Panc1 (cell line): ENCODE measurements at regions not wholly inside any gene's neighbourhood (a gene's known extent, or its start where the extent isn't known, plus 50 kb on each side); places are given as distances from the start of the nearest gene placed in this dataset.

Source experiments
- ATAC-seq: fragments of 200-7000 bp; cut with Tn5 transposase; 2 replicates; pipeline ENCODE4 v1.9.1; 2020; ENCODE audit warnings: mild to moderate bottlenecking, moderate library complexity
- BruUV-seq: library from RNA; stranded (reverse); fragments of 400-500 nt; replicated peaks from 2 replicates; lab custom pipeline; 2021; lab: Mats Ljungman, UMichigan
- CTCF ChIA-PET: fragments of 300-600 bp; sonication (Branson Sonifier 250); formaldehyde crosslinking; loops from one replicate; lab custom pipeline; 2022; ENCODE audit warnings: antibody characterized with exemption; lab: Charles Lee
- POLR2A ChIA-PET: fragments of 300-600 bp; sonication (Branson Sonifier 250); formaldehyde crosslinking; loops from one replicate; lab custom pipeline; 2022; ENCODE audit warnings: antibody characterized with exemption; lab: Charles Lee
- DNase-seq: peaks from one replicate; pipeline ENCODE4 v3.0.0-alpha.2; 2010; ENCODE audit warnings: low read depth, low spot score
- H3K27ac ChIP-seq: 2 replicates; pipeline ENCODE4 v1.5.1; 2011; ENCODE audit warnings: mild to moderate bottlenecking, low read length, inconsistent platforms
- H3K27me3 ChIP-seq: fragments of 200-500 bp; sonication (Bioruptor generic); 2 replicates; pipeline ENCODE4 v1.6.0; 2014; ENCODE audit warnings: low read length, inconsistent platforms; ENCODE audit not compliant: control insufficient read depth, insufficient read depth
- H3K36me3 ChIP-seq: fragments of 200-500 bp; sonication (Bioruptor generic); 2 replicates; pipeline ENCODE4 v1.5.1; 2014; ENCODE audit warnings: inconsistent platforms, mild to moderate bottlenecking, low read length, moderate library complexity; ENCODE audit not compliant: control insufficient read depth, insufficient read depth
- H3K4me1 ChIP-seq: 2 replicates; pipeline ENCODE4 v1.5.1; 2011; ENCODE audit warnings: inconsistent platforms, mild to moderate bottlenecking, low read length, moderate library complexity; ENCODE audit not compliant: control insufficient read depth, insufficient read depth
- H3K4me3 ChIP-seq, 2 experiments: 2 replicates each; pipeline ENCODE4 v1.5.1; 2011 to 2012; ENCODE audit warnings: low read depth in 2 of 2, low read length in 2 of 2, mild to moderate bottlenecking in 2 of 2, inconsistent platforms in 1 of 2, moderate library complexity in 1 of 2
- H3K9me3 ChIP-seq: fragments of 200-500 bp; sonication (Bioruptor generic); 2 replicates; pipeline ENCODE4 v1.5.1; 2014; ENCODE audit warnings: low read depth, mild to moderate bottlenecking, inconsistent platforms, low read length, moderate library complexity; ENCODE audit not compliant: control insufficient read depth, insufficient read depth
- CTCF ChIP-seq: fragments of 450-650 bp; IDR thresholded peaks from 2 replicates; pipeline ENCODE4 v1.5.1; 2017; ENCODE audit warnings: mild to moderate bottlenecking
- POLR2AphosphoS5 ChIP-seq: IDR thresholded peaks from 2 replicates; pipeline ENCODE4 v1.6.1; 2012; ENCODE audit warnings: mild to moderate bottlenecking, low read depth, low read length, moderate library complexity
- REST ChIP-seq, 2 experiments: IDR thresholded peaks; 2 replicates each; pipeline ENCODE4 v1.6.1; 2011 to 2012; ENCODE audit warnings: low read depth in 2 of 2, control low read depth in 1 of 2, low read length in 1 of 2, mild to moderate bottlenecking in 1 of 2, moderate library complexity in 1 of 2; ENCODE audit not compliant: insufficient read depth in 1 of 2
- SIN3A ChIP-seq: IDR thresholded peaks from 2 replicates; pipeline ENCODE4 v1.6.1; 2012; ENCODE audit warnings: low read depth, mild to moderate bottlenecking, low read length, moderate library complexity, borderline replicate concordance; ENCODE audit not compliant: insufficient read depth
- TCF7L2 ChIP-seq: IDR thresholded peaks from 2 replicates; pipeline ENCODE4 v1.6.1; 2011; ENCODE audit warnings: mild to moderate bottlenecking, low read depth, low read length, inconsistent platforms
- in situ Hi-C: cut with HindIII; loops from 2 replicates; pipeline ENCODE4 v1.10.0; 2016; ENCODE audit warnings: low sequenced_read_pairs, low pct_unique_long_range_greater_than_20kb
- intact Hi-C: fragments of 100-400 bp; cut with micrococcal nuclease; formaldehyde crosslinking; loops from one replicate; pipeline ENCODE4 v1.10.0; 2022; ENCODE audit not compliant: unreplicated experiment

GRCh38 chr10:15452545-15452944 lies 81.5 kb upstream of the FAM171A1 start:
- POLR2A ChIA-PET: no interaction called here
- in situ Hi-C loops: no loop called here
- no peak for DNase-seq

GRCh38 chr10:15451137-15452094 lies 80.3 kb upstream of the FAM171A1 start:
- no TSS peak for BruUV-seq
- H3K9me3 ChIP-seq: no peaks in the 10 kb centered on the region
- intact Hi-C loops (no loop called here), in situ Hi-C loops (no loop called here)
- no peak for ATAC-seq
- DNase-seq: no peak
- H3K27ac ChIP-seq: no peak overlapping the region
- H3K4me3 ChIP-seq: no peak overlapping the region
- H3K36me3 ChIP-seq: no peaks in the 10 kb centered on the region
- H3K4me1 ChIP-seq: no peaks in the 10 kb centered on the region
- ChIA-PET POLR2A (no interaction called here), CTCF (no interaction called here)
- H3K27me3 ChIP-seq: no peaks in the 10 kb centered on the region; the same call in 1 of the 2 replicates
- TF ChIP-seq SIN3A: no peak
- TF ChIP-seq CTCF: no peak
- no peak for TF ChIP-seq POLR2AphosphoS5
- TF ChIP-seq TCF7L2: no peak

More at GRCh38 chr10:15452545-15452944, 81.5 kb upstream of the FAM171A1 start:
- no peaks in the 10 kb centered on the region; the same call in 1 of the 2 replicates for H3K27me3 ChIP-seq
- no peaks in the 10 kb centered on the region for H3K36me3 ChIP-seq
- intact Hi-C loops: no loop called here
- H3K27ac ChIP-seq: no peak overlapping the region
- no peak overlapping the region for H3K4me3 ChIP-seq
- no peaks in the 10 kb centered on the region for H3K9me3 ChIP-seq
- no TSS peak for BruUV-seq
- no peaks in the 10 kb centered on the region for H3K4me1 ChIP-seq
- CTCF ChIA-PET: no interaction called here
- no peak for ATAC-seq
- no peak for TF ChIP-seq REST (IDR thresholded peaks at IDR 0.05; ENCODE audit: insufficient read depth in 1 of 2, low read depth in 2 of 2, low read length in 1 of 2)
- TF ChIP-seq TCF7L2: no peak
- TF ChIP-seq CTCF: no peak
- no peak for TF ChIP-seq SIN3A
- no peak for TF ChIP-seq POLR2AphosphoS5
